SK-N-SH (cell line): ENCODE measurements at regions not wholly inside any gene's neighbourhood (a gene's known extent, or its start where the extent isn't known, plus 50 kb on each side); places are given as distances from the start of the nearest gene placed in this dataset.

Experiments
- CTCF ChIA-PET: fragments of 300-600, 350-600 bp; formaldehyde crosslinking; extraction: SDS; loops from one replicate; lab custom pipeline; 2021; lab: Yijun Ruan, JAX
- POLR2A ChIA-PET: fragments of 350-600 bp; sonication (Branson Sonifier 250); formaldehyde crosslinking; extraction: SDS; loops from one replicate; lab custom pipeline; 2020; ENCODE audit warnings: antibody characterized with exemption, inconsistent platforms; lab: Yijun Ruan, JAX
- DNase-seq: peaks from one replicate; pipeline ENCODE4 v3.0.0; 2012
- H2AFZ ChIP-seq: fragments of 200-600 bp; sonication (generic); 2 replicates; pipeline ENCODE4 v1.8.1; 2016; ENCODE audit warnings: antibody characterized with exemption, mild to moderate bottlenecking, low read depth
- H3F3A ChIP-seq: fragments of 200-600 bp; sonication (generic); replicated peaks from 2 replicates; pipeline ENCODE3; 2016; ENCODE audit warnings: antibody characterized with exemption, mild to moderate bottlenecking; ENCODE audit not compliant: insufficient read depth
- H3K27ac ChIP-seq, 2 experiments: fragments of 200-500 bp in 1 of 2; fragments of 200-600 bp in 1 of 2; sonication (Bioruptor generic) in 1 of 2; sonication (generic), shearing (Covaris generic) in 1 of 2; 2 replicates each; pipeline versions ENCODE4 v1.5.1 to v1.6.1; 2014 to 2016; ENCODE audit warnings: low read depth in 2 of 2, inconsistent platforms in 1 of 2, low read length in 1 of 2, mild to moderate bottlenecking in 1 of 2, mixed read lengths in 1 of 2
- H3K27me3 ChIP-seq: fragments of 200-600 bp; sonication (generic), shearing (Covaris generic); 2 replicates; pipeline ENCODE4 v1.6.1; 2016; ENCODE audit warnings: mixed run types; ENCODE audit not compliant: insufficient read depth
- H3K36me3 ChIP-seq, 2 experiments: fragments of 200-500 bp in 1 of 2; fragments of 200-600 bp in 1 of 2; sonication (Bioruptor generic) in 1 of 2; sonication (generic) in 1 of 2; replicated peaks in 1 of 2; 2 replicates each; pipeline versions ENCODE3 to v1.5.1; 2014 to 2016; ENCODE audit warnings: low read length in 1 of 2, mild to moderate bottlenecking in 1 of 2; ENCODE audit not compliant: insufficient read depth in 2 of 2, control insufficient read depth in 1 of 2
- H3K4me1 ChIP-seq, 2 experiments: fragments of 200-500 bp in 1 of 2; fragments of 200-600 bp in 1 of 2; sonication (Bioruptor generic) in 1 of 2; sonication (generic), shearing (Covaris generic) in 1 of 2; 2 replicates each; pipeline versions ENCODE4 v1.5.1 to v1.6.1; 2014 to 2016; ENCODE audit warnings: low read depth in 1 of 2, low read length in 1 of 2, mixed run types in 1 of 2; ENCODE audit not compliant: insufficient read depth in 2 of 2, control insufficient read depth in 1 of 2
- H3K4me2 ChIP-seq: fragments of 200-600 bp; sonication (generic), shearing (Covaris generic); 2 replicates; pipeline ENCODE4 v1.6.1; 2017; ENCODE audit warnings: mixed run types
- H3K4me3 ChIP-seq, 2 experiments: fragments of 200-500 bp in 1 of 2; fragments of 200-600 bp in 1 of 2; sonication (Bioruptor generic) in 1 of 2; sonication (generic), shearing (Covaris generic) in 1 of 2; 2 replicates each; pipeline versions ENCODE4 v1.5.1 to v1.8.1; 2014 to 2016; ENCODE audit warnings: low read depth in 2 of 2, inconsistent platforms in 1 of 2, low read length in 1 of 2, mild to moderate bottlenecking in 1 of 2, mixed read lengths in 1 of 2, moderate library complexity in 1 of 2
- H3K79me2 ChIP-seq: fragments of 200-600 bp; sonication (generic); 2 replicates; pipeline ENCODE4 v1.8.1; 2017; ENCODE audit warnings: mild to moderate bottlenecking; ENCODE audit not compliant: insufficient read depth
- H3K9ac ChIP-seq: fragments of 200-600 bp; sonication (generic); 2 replicates; pipeline ENCODE4 v1.6.1; 2017; ENCODE audit warnings: mixed run types
- H3K9me2 ChIP-seq: fragments of 200-600 bp; sonication (generic); 2 replicates; pipeline ENCODE4 v1.6.1; 2017; ENCODE audit warnings: mixed run types
- H3K9me3 ChIP-seq: fragments of 200-600 bp; sonication (generic); 2 replicates; pipeline ENCODE4 v1.6.1; 2017; ENCODE audit warnings: mixed run types, mild to moderate bottlenecking, moderate library complexity
- H4K20me1 ChIP-seq: fragments of 200-600 bp; sonication (generic); 2 replicates; pipeline ENCODE4 v1.6.1; 2017; ENCODE audit warnings: mild to moderate bottlenecking, mixed run types; ENCODE audit not compliant: insufficient read depth
- CHD2 ChIP-seq: fragments of 150-350 bp; IDR thresholded peaks from 2 replicates; pipeline ENCODE4 v1.6.1; 2018; ENCODE audit warnings: low read length; ENCODE audit not compliant: partially characterized antibody
- ELF1 ChIP-seq: IDR thresholded peaks from 2 replicates; pipeline ENCODE4 v1.4.0; 2012
- FOSL2 ChIP-seq: IDR thresholded peaks from 2 replicates; pipeline ENCODE4 v1.4.0; 2012; ENCODE audit warnings: low read depth, mild to moderate bottlenecking, moderate library complexity, borderline replicate concordance
- FOXJ3 ChIP-seq: sonication (generic); formaldehyde crosslinking; IDR thresholded peaks from 2 replicates; pipeline ENCODE4 v1.5.1; 2020; ENCODE audit warnings: mild to moderate bottlenecking, missing genetic modification reagents
- FOXM1 ChIP-seq: IDR thresholded peaks from 2 replicates; pipeline ENCODE4 v1.4.0; 2012; ENCODE audit warnings: low read depth, mild to moderate bottlenecking
- MEF2A ChIP-seq: IDR thresholded peaks from 2 replicates; pipeline ENCODE4 v1.4.0; 2012; ENCODE audit warnings: low read depth, borderline replicate concordance
- MXI1 ChIP-seq: IDR thresholded peaks from 2 replicates; pipeline ENCODE4 v1.6.1; 2012; ENCODE audit warnings: mild to moderate bottlenecking, low read depth, low read length, improper control_type of control experiment
- NFIC ChIP-seq: IDR thresholded peaks from 2 replicates; pipeline ENCODE4 v1.4.0; 2012; ENCODE audit warnings: borderline replicate concordance
- RAD21 ChIP-seq: IDR thresholded peaks from 2 replicates; pipeline ENCODE4 v1.6.1; 2012; ENCODE audit warnings: mild to moderate bottlenecking, low read length
- RCOR1 ChIP-seq: fragments of 150-350 bp; IDR thresholded peaks from 2 replicates; pipeline ENCODE4 v1.6.1; 2017; ENCODE audit warnings: antibody characterized with exemption, low read length
- RFX5 ChIP-seq: IDR thresholded peaks from 2 replicates; pipeline ENCODE4 v1.6.1; 2012; ENCODE audit warnings: mild to moderate bottlenecking, improper control_type of control experiment, low read length
- RXRA ChIP-seq: IDR thresholded peaks from 2 replicates; pipeline ENCODE4 v1.4.0; 2012; ENCODE audit warnings: low read depth, mild to moderate bottlenecking, borderline replicate concordance
- SIN3A ChIP-seq: IDR thresholded peaks from 2 replicates; pipeline ENCODE4 v1.6.1; 2012; ENCODE audit warnings: low read depth, mild to moderate bottlenecking, low read length, moderate library complexity, borderline replicate concordance
- TAF1 ChIP-seq: IDR thresholded peaks from 2 replicates; pipeline ENCODE4 v1.6.1; 2012; ENCODE audit warnings: low read depth, mild to moderate bottlenecking, low read length, moderate library complexity, borderline replicate concordance
- TEAD4 ChIP-seq: IDR thresholded peaks from 2 replicates; pipeline ENCODE4 v1.4.0; 2012; ENCODE audit warnings: mild to moderate bottlenecking, borderline replicate concordance; ENCODE audit not compliant: insufficient read depth
- WGBS: methylation state at CpG from one replicate; pipeline ENCODE4 v1.1.6; 2017; ENCODE audit warnings: low lambda C conversion rate; 5-methylcytosine and 5-hydroxymethylcytosine counted together
- TF ChIP-seq, protein P1 (sequence below): fragments of 150-350 bp; IDR thresholded peaks from 2 replicates; pipeline ENCODE4 v1.6.1; 2016; ENCODE audit warnings: mild to moderate bottlenecking, low read depth, low read length
- TF ChIP-seq, protein P2 (sequence below): IDR thresholded peaks from 2 replicates; pipeline ENCODE4 v1.4.0; 2012; ENCODE audit warnings: low read depth, borderline replicate concordance
- TF ChIP-seq, protein P3 (sequence below): IDR thresholded peaks from 2 replicates; pipeline ENCODE4; 2012
- TF ChIP-seq, protein P4 (sequence below): fragments of 200-600 bp; sonication (generic); IDR thresholded peaks from 2 replicates; pipeline ENCODE4 v1.6.1; 2017; ENCODE audit warnings: antibody characterized with exemption, mild to moderate bottlenecking, moderate library complexity

DNA sequence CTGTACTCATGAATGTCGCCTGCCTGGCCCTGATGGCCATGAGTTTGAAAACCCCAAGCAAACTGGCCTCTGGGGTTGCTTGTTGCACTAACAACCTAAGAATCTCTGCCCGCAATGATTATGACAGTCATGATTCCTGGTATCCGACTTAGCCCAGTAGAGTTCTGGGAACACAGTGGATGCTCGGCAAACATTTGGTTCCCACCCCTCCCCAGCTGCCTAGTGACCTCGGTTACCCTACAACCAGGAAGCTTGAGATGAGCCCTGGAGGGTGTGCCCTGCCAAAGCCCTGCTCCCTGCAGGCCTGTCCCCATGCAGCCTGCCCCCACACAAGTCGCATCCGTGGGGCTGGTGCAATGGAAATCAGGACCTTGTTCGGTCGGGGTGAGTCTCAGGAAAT, 76.0 kb upstream of the ZBTB40 start:
- ChIA-PET CTCF (interaction anchor here (1.0 kb wide), 1 partner anchor 41 kb away, joined by 3 read pairs; no protein-coding TSS in a partner anchor), POLR2A (no interaction called here)
- Histone ChIP-seq H4K20me1 (no peaks in the 10 kb centered on the region), H3K79me2 (no peaks in the 10 kb centered on the region), H3K4me3 (no peak overlapping the region), H3K9ac (no peak overlapping the region), H3K27ac (no peak overlapping the region), H3K4me1 (peaks cover 0 to 15% of the 10 kb centered on the region in 2 experiments; a peak in 1 of 4 replicates), H3F3A (no peaks in the 10 kb centered on the region), H3K9me3 (no peaks in the 10 kb centered on the region), H2AFZ (no peak overlapping the region), H3K36me3 (no peaks in the 10 kb centered on the region), H3K9me2 (no peaks in the 10 kb centered on the region), H3K27me3 (0 out of 2 replicates have a peak, but pooled peaks cover 10% of the 10 kb centered on the region), H3K4me2 (no peak overlapping the region)
- TF ChIP-seq RCOR1 (no peak), FOXJ3 (CRISPR knock-in tag) (no peak), FOSL2 (no peak), CHD2 (no peak), RFX5 (no peak), RAD21 (no peak), TEAD4 (no peak), RXRA (no peak), MXI1 (no peak), SIN3A (no peak), MEF2A (no peak), TAF1 (no peak)
- TF ChIP-seq, protein P1, sequence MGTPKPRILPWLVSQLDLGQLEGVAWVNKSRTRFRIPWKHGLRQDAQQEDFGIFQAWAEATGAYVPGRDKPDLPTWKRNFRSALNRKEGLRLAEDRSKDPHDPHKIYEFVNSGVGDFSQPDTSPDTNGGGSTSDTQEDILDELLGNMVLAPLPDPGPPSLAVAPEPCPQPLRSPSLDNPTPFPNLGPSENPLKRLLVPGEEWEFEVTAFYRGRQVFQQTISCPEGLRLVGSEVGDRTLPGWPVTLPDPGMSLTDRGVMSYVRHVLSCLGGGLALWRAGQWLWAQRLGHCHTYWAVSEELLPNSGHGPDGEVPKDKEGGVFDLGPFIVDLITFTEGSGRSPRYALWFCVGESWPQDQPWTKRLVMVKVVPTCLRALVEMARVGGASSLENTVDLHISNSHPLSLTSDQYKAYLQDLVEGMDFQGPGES = no peak
- TF ChIP-seq, protein P2, sequence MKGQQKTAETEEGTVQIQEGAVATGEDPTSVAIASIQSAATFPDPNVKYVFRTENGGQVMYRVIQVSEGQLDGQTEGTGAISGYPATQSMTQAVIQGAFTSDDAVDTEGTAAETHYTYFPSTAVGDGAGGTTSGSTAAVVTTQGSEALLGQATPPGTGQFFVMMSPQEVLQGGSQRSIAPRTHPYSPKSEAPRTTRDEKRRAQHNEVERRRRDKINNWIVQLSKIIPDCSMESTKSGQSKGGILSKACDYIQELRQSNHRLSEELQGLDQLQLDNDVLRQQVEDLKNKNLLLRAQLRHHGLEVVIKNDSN = no peak
- TF ChIP-seq, protein P3, sequence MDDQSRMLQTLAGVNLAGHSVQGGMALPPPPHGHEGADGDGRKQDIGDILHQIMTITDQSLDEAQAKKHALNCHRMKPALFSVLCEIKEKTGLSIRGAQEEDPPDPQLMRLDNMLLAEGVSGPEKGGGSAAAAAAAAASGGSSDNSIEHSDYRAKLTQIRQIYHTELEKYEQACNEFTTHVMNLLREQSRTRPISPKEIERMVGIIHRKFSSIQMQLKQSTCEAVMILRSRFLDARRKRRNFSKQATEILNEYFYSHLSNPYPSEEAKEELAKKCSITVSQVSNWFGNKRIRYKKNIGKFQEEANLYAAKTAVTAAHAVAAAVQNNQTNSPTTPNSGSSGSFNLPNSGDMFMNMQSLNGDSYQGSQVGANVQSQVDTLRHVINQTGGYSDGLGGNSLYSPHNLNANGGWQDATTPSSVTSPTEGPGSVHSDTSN = no peak
- DNase-seq = no peak
- WGBS = 87% methylated on average over 3 of the region's 9 CpGs

DNA sequence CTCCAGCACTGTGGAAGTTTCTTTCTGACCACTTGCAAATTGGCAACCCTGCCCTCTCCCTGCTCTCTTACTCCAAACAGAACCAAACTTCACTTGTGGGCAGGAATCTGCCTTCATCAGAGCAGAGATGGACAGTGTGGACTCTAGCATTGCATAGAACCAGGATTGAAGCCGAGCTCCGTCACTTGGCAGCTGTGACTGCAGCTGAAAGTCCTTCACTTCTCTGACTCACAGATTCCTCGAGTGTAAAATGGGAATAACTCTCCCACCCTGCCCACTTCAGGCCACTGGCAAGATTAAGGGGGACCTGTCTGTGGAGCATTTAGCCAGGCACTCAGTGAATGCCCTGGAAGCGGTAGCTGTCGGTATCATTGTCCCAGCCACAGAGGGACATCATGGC, 75.7 kb upstream of the ZBTB40 start:
- 0 out of 2 replicates have a peak, but pooled peaks cover 6% of the 10 kb centered on the region for H3K27me3 ChIP-seq
- no peaks in the 10 kb centered on the region for H3K9me3 ChIP-seq
- WGBS = 78% methylated on average over 4 of the region's 5 CpGs
- DNase-seq = no peak
- H2AFZ ChIP-seq = no peak overlapping the region
- H3K4me3 ChIP-seq = no peak overlapping the region
- POLR2A ChIA-PET = no interaction called here
- no peaks in the 10 kb centered on the region for H3K9me2 ChIP-seq
- no peak overlapping the region for H3K4me2 ChIP-seq
- H3F3A ChIP-seq = no peaks in the 10 kb centered on the region
- no peaks in the 10 kb centered on the region for H4K20me1 ChIP-seq
- no peaks in the 10 kb centered on the region for H3K36me3 ChIP-seq
- H3K4me1 ChIP-seq = peaks cover 0 to 15% of the 10 kb centered on the region in 2 experiments; a peak in 1 of 4 replicates
- CTCF ChIA-PET = interaction anchor here (1.0 kb wide), 1 partner anchor 40 kb away, joined by 3 read pairs; no protein-coding TSS in a partner anchor
- H3K27ac ChIP-seq = no peak overlapping the region
- no peaks in the 10 kb centered on the region for H3K79me2 ChIP-seq
- H3K9ac ChIP-seq = no peak overlapping the region
- no peak for TF ChIP-seq TEAD4
- TF ChIP-seq, protein P4, sequence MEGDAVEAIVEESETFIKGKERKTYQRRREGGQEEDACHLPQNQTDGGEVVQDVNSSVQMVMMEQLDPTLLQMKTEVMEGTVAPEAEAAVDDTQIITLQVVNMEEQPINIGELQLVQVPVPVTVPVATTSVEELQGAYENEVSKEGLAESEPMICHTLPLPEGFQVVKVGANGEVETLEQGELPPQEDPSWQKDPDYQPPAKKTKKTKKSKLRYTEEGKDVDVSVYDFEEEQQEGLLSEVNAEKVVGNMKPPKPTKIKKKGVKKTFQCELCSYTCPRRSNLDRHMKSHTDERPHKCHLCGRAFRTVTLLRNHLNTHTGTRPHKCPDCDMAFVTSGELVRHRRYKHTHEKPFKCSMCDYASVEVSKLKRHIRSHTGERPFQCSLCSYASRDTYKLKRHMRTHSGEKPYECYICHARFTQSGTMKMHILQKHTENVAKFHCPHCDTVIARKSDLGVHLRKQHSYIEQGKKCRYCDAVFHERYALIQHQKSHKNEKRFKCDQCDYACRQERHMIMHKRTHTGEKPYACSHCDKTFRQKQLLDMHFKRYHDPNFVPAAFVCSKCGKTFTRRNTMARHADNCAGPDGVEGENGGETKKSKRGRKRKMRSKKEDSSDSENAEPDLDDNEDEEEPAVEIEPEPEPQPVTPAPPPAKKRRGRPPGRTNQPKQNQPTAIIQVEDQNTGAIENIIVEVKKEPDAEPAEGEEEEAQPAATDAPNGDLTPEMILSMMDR = no peak
- no peak for TF ChIP-seq CHD2
- TF ChIP-seq RXRA = no peak
- no peak for TF ChIP-seq FOXM1
- TF ChIP-seq, protein P3 = no peak
- TF ChIP-seq ELF1 = no peak
- TF ChIP-seq NFIC = no peak
- no peak for TF ChIP-seq RAD21
- no peak for TF ChIP-seq FOXJ3 (CRISPR knock-in tag)
- TF ChIP-seq SIN3A = no peak
